Endodermal cell (in vitro differentiated cells): ENCODE measurements at regions not wholly inside any gene's neighbourhood (a gene's known extent, or its start where the extent isn't known, plus 50 kb on each side); places are given as distances from the start of the nearest gene placed in this dataset.
A peak's percentile ranks its signal among the peaks of the same experiment; 100 is the strongest.

ENCODE experiments used
- DNase-seq: peaks from one replicate; pipeline ENCODE4 v3.0.0-alpha.2; 2017
- H3K27ac ChIP-seq: 2 replicates; pipeline ENCODE4 v1.5.1; 2013; ENCODE audit warnings: mild to moderate bottlenecking, low read depth, low read length, moderate library complexity
- H3K27me3 ChIP-seq: 2 replicates; pipeline ENCODE4 v1.6.1; 2013; ENCODE audit warnings: mild to moderate bottlenecking, low read length, moderate library complexity; ENCODE audit not compliant: insufficient read depth, control insufficient read depth, poor library complexity, severe bottlenecking
- H3K36me3 ChIP-seq: 2 replicates; pipeline ENCODE4 v1.7.0; 2013; ENCODE audit warnings: mild to moderate bottlenecking, low read length, moderate library complexity; ENCODE audit not compliant: control insufficient read depth, insufficient read depth
- H3K4me1 ChIP-seq: one replicate; pipeline ENCODE4 v1.7.0; 2013; ENCODE audit warnings: low read length; ENCODE audit not compliant: control insufficient read depth, insufficient read depth
- H3K4me3 ChIP-seq: 2 replicates; pipeline ENCODE4 v1.5.1; 2013; ENCODE audit warnings: mild to moderate bottlenecking, low read length, moderate library complexity
- H3K9ac ChIP-seq: 2 replicates; pipeline ENCODE4 v1.6.1; 2013; ENCODE audit warnings: mild to moderate bottlenecking, low read length, moderate library complexity; ENCODE audit not compliant: poor library complexity, severe bottlenecking; ENCODE audit errors: extremely low read depth
- H3K9me3 ChIP-seq: 2 replicates; pipeline ENCODE4 v1.6.1; 2013; ENCODE audit warnings: mild to moderate bottlenecking, low read length, moderate library complexity; ENCODE audit not compliant: control insufficient read depth
- H3K27ac Mint-ChIP-seq: 2 replicates; pipeline ENCODE4 v1.8.0; 2020; ENCODE audit warnings: mixed read lengths
- H3K27me3 Mint-ChIP-seq: 2 replicates; pipeline ENCODE4 v1.8.0; 2021; ENCODE audit warnings: mild to moderate bottlenecking, mixed read lengths; ENCODE audit not compliant: insufficient read depth
- H3K36me3 Mint-ChIP-seq: 2 replicates; pipeline ENCODE4 v1.8.0; 2020; ENCODE audit warnings: low read depth, mixed read lengths
- H3K4me1 Mint-ChIP-seq: 2 replicates; pipeline ENCODE4 v1.8.0; 2020; ENCODE audit warnings: mixed read lengths
- H3K4me3 Mint-ChIP-seq: 2 replicates; pipeline ENCODE4 v1.8.0; 2020; ENCODE audit warnings: mild to moderate bottlenecking, moderate library complexity, mixed read lengths
- H3K9me3 Mint-ChIP-seq: 2 replicates; pipeline ENCODE4 v1.8.0; 2020; ENCODE audit warnings: mild to moderate bottlenecking, mixed read lengths
- CTCF ChIP-seq: fragments of 200-600 bp; sonication (generic); conservative IDR thresholded peaks from 2 replicates; pipeline ENCODE4 v1.5.0; 2021; ENCODE audit warnings: antibody characterized with exemption, mild to moderate bottlenecking
- WGBS, 2 experiments: methylation state at CpG; one replicate each; pipeline versions ENCODE4 v1.1.5 to v1.1.7; 2013; ENCODE audit warnings: missing lambda C conversion rate in 2 of 2, mixed read lengths in 1 of 2; ENCODE audit not compliant: insufficient coverage in 1 of 2, insufficient read length in 1 of 2; 5-methylcytosine and 5-hydroxymethylcytosine counted together

GRCh38 chr9:117546894-117547678 lies 132.2 kb upstream of the ASTN2 start:
- Histone ChIP-seq H3K4me1 (peaks cover 11% of the 10 kb centered on the region), H3K9ac (no peak overlapping the region), H3K27ac (no peak overlapping the region), H3K9me3 (no peaks in the 10 kb centered on the region), H3K27me3 (no peaks in the 10 kb centered on the region), H3K4me3 (no peak overlapping the region), H3K36me3 (no peaks in the 10 kb centered on the region)
- H3K9me3 Mint-ChIP-seq, result no peaks in the 10 kb centered on the region
- no peak overlapping the region for H3K27ac Mint-ChIP-seq
- WGBS, 2 experiments, result 73 to 81% methylated on average over 11 to 20 of the region's 20 CpGs
- no peaks in the 10 kb centered on the region for H3K36me3 Mint-ChIP-seq
- peak; percentile 54 for DNase-seq
- H3K4me1 Mint-ChIP-seq, result peaks cover 51% of the 10 kb centered on the region
- peak overlapping the region; percentile 1 for H3K4me3 Mint-ChIP-seq
- no peak for TF ChIP-seq CTCF
- no peaks in the 10 kb centered on the region for H3K27me3 Mint-ChIP-seq

- peak; percentile 62 for TF ChIP-seq CTCF
- 100% methylated on average over 1 of the region's 1 CpG; no CpG with 5 or more reads in 1 of the 2 experiments for WGBS, 2 experiments
- DNase-seq, result no peak
- H3K4me1 ChIP-seq, result peaks cover 12% of the 10 kb centered on the region
- Mint-ChIP-seq H3K36me3 (no peaks in the 10 kb centered on the region), H3K27ac (no peak overlapping the region), H3K9me3 (no peaks in the 10 kb centered on the region), H3K27me3 (no peaks in the 10 kb centered on the region), H3K4me3 (no peak overlapping the region), H3K4me1 (peaks cover 60% of the 10 kb centered on the region)
- no peak overlapping the region for H3K27ac ChIP-seq
- H3K36me3 ChIP-seq, result no peaks in the 10 kb centered on the region
- H3K9ac ChIP-seq, result no peak overlapping the region
- H3K9me3 ChIP-seq, result no peaks in the 10 kb centered on the region
- H3K4me3 ChIP-seq, result no peak overlapping the region
- no peaks in the 10 kb centered on the region for H3K27me3 ChIP-seq
Measured at GRCh38 chr9:117545846-117546245, 131.0 kb upstream of the ASTN2 start.

GRCh38 chr9:117543089-117543488 lies 128.2 kb upstream of the ASTN2 start:
- H3K4me3 Mint-ChIP-seq, result no peak overlapping the region
- no peak overlapping the region for H3K27ac ChIP-seq
- peaks cover 37% of the 10 kb centered on the region for H3K4me1 Mint-ChIP-seq
- no peak overlapping the region for H3K9ac ChIP-seq
- H3K4me3 ChIP-seq, result no peak overlapping the region
- no peaks in the 10 kb centered on the region for H3K36me3 ChIP-seq
- H3K9me3 Mint-ChIP-seq, result no peaks in the 10 kb centered on the region
- WGBS, 2 experiments, result 33 to 53% methylated on average over 2 of the region's 2 CpGs
- TF ChIP-seq CTCF, result no peak
- no peaks in the 10 kb centered on the region for H3K27me3 Mint-ChIP-seq
- no peaks in the 10 kb centered on the region for H3K36me3 Mint-ChIP-seq
- no peaks in the 10 kb centered on the region for H3K9me3 ChIP-seq
- H3K4me1 ChIP-seq, result peaks cover 4% of the 10 kb centered on the region
- H3K27me3 ChIP-seq, result no peaks in the 10 kb centered on the region
- H3K27ac Mint-ChIP-seq, result no peak overlapping the region
- DNase-seq, result no peak
